Left ventricle myocardium inferior (tissue), 1 donor: ENCODE measurements at regions not wholly inside any gene's neighbourhood (a gene's known extent, or its start where the extent isn't known, plus 50 kb on each side); places are given as distances from the start of the nearest gene placed in this dataset.
"Not testable (repeated sequence)": the region's sequence is repeated elsewhere in the genome, so short reads cannot be mapped to it uniquely, and the experiment has no call there.

Experiments
- DNase-seq: peaks from one replicate; pipeline ENCODE4 v3.0.0-alpha.2; 2020
- H3K27ac ChIP-seq: fragments of 200-600 bp; replicated peaks from 2 replicates; pipeline ENCODE4 v1.8.0; 2021
- H3K27me3 ChIP-seq: fragments of 200-600 bp; 2 replicates; pipeline ENCODE4 v1.8.0; 2021; ENCODE audit warnings: low read depth
- H3K36me3 ChIP-seq: fragments of 200-600 bp; 2 replicates; pipeline ENCODE4 v1.8.0; 2021
- H3K4me1 ChIP-seq: fragments of 200-600 bp; 2 replicates; pipeline ENCODE4 v1.8.0; 2021
- H3K4me3 ChIP-seq: fragments of 200-600 bp; 2 replicates; pipeline ENCODE4 v1.8.0; 2021; ENCODE audit warnings: mild to moderate bottlenecking, moderate library complexity
- H3K9me3 ChIP-seq: fragments of 200-600 bp; replicated peaks from 2 replicates; pipeline ENCODE4 v1.8.0; 2021
- CTCF ChIP-seq: fragments of 200-600 bp; IDR thresholded peaks from 2 replicates; pipeline ENCODE4 v1.8.0; 2021; ENCODE audit warnings: antibody characterized with exemption, mild to moderate bottlenecking, borderline replicate concordance
- intact Hi-C: fragments of 100-400 bp; cut with micrococcal nuclease; formaldehyde crosslinking; loops from one replicate; pipeline ENCODE4 v1.11.0; 2022
- donor health status: DM: no; HTN: yes; CAD: no; lungs with severe emphysema.

GRCh38 chr5:96189028-96189826 lies 227.6 kb upstream of the ELL2 start:
- Histone ChIP-seq H3K36me3 (no peaks in the 10 kb centered on the region), H3K4me1 (no peaks in the 10 kb centered on the region), H3K27me3 (no peaks in the 10 kb centered on the region), H3K4me3 (no peak overlapping the region), H3K9me3 (peaks cover 17% of the 10 kb centered on the region), H3K27ac (no peak overlapping the region)
- intact Hi-C loops = no loop called here
- TF ChIP-seq CTCF = no peak
- no peak for DNase-seq

GRCh38 chr5:96187309-96188027 lies 225.8 kb upstream of the ELL2 start:
- Histone ChIP-seq H3K27ac (no peak overlapping the region), H3K4me3 (no peak overlapping the region), H3K4me1 (no peaks in the 10 kb centered on the region), H3K36me3 (no peaks in the 10 kb centered on the region), H3K27me3 (no peaks in the 10 kb centered on the region), H3K9me3 (peaks cover 18% of the 10 kb centered on the region)
- intact Hi-C loops = no loop called here
- no peak for DNase-seq
- no peak for TF ChIP-seq CTCF

- H3K9me3 ChIP-seq = peaks cover 18% of the 10 kb centered on the region
- H3K4me3 ChIP-seq, intact Hi-C loops, H3K27ac ChIP-seq, H3K36me3 ChIP-seq, H3K4me1 ChIP-seq, H3K27me3 ChIP-seq, DNase-seq: not testable (repeated sequence)
Observed at GRCh38 chr5:96184510-96184909, 222.9 kb upstream of the ELL2 start.

GRCh38 chr5:96180684-96181435 lies 219.2 kb upstream of the ELL2 start:
- Histone ChIP-seq H3K9me3 (peaks cover 17% of the 10 kb centered on the region), H3K27me3 (no peaks in the 10 kb centered on the region), H3K4me3 (no peak overlapping the region), H3K27ac (no peak overlapping the region), H3K4me1 (no peaks in the 10 kb centered on the region), H3K36me3 (no peaks in the 10 kb centered on the region)
- DNase-seq = no peak
- TF ChIP-seq CTCF = no peak
- intact Hi-C loops = no loop called here

GRCh38 chr5:96177303-96177869 lies 215.7 kb upstream of the ELL2 start:
- TF ChIP-seq CTCF = no peak
- no peak for DNase-seq
- Histone ChIP-seq H3K36me3 (no peaks in the 10 kb centered on the region), H3K27ac (no peak overlapping the region), H3K27me3 (no peaks in the 10 kb centered on the region), H3K9me3 (no peaks in the 10 kb centered on the region), H3K4me3 (no peak overlapping the region), H3K4me1 (no peaks in the 10 kb centered on the region)
- intact Hi-C loops = no loop called here
